PFSK-1 (cell line): ENCODE measurements at regions not wholly inside any gene's neighbourhood (a gene's known extent, or its start where the extent isn't known, plus 50 kb on each side); places are given as distances from the start of the nearest gene placed in this dataset.

Experiments used
- POLR2AphosphoS5 ChIP-seq: IDR thresholded peaks from 2 replicates; pipeline ENCODE4 v1.6.1; 2012; ENCODE audit warnings: low read depth, mild to moderate bottlenecking, control low read depth, low read length, moderate library complexity
- REST ChIP-seq, 2 experiments: IDR thresholded peaks; 2 replicates each; pipeline versions ENCODE4 v1.6.1 to v1.8.0; 2011 to 2012; ENCODE audit warnings: low read depth in 2 of 2, low read length in 2 of 2, control low read depth in 1 of 2, inconsistent platforms in 1 of 2, mild to moderate bottlenecking in 1 of 2, moderate library complexity in 1 of 2; ENCODE audit not compliant: insufficient read depth in 1 of 2

- TF ChIP-seq REST (IDR thresholded peaks at IDR 0.05; ENCODE audit: insufficient read depth in 1 of 2, low read depth in 2 of 2, low read length in 2 of 2): no peak
- no peak for TF ChIP-seq POLR2AphosphoS5
Measured at GRCh38 chrX:40272776-40273175, 175.0 kb upstream of the BCOR start.
